Smooth muscle cell (in vitro differentiated cells): ENCODE measurements at regions not wholly inside any gene's neighbourhood (a gene's known extent, or its start where the extent isn't known, plus 50 kb on each side); places are given as distances from the start of the nearest gene placed in this dataset.

Experiments used
- DNase-seq: peaks from one replicate; lab custom pipeline; 2025; ENCODE audit not compliant: unreplicated experiment; lab: John Stamatoyannopoulos, UW
- H2AFZ ChIP-seq: fragments of 200-600 bp; sonication (generic); 2 replicates; pipeline ENCODE4 v1.6.0; 2016; ENCODE audit warnings: antibody characterized with exemption, low read depth, mild to moderate bottlenecking
- H3F3A ChIP-seq: fragments of 200-600 bp; sonication (generic); 2 replicates; pipeline ENCODE4 v1.6.0; 2017; ENCODE audit warnings: antibody characterized with exemption, low read depth
- H3K27ac ChIP-seq: fragments of 200-600 bp; sonication (generic); 2 replicates; pipeline ENCODE4 v1.5.1; 2016; ENCODE audit warnings: low read depth, mild to moderate bottlenecking
- H3K27me3 ChIP-seq: fragments of 200-600 bp; sonication (generic); 2 replicates; pipeline ENCODE4 v1.6.1; 2016; ENCODE audit warnings: low read depth, mild to moderate bottlenecking
- H3K36me3 ChIP-seq: fragments of 200-600 bp; sonication (generic); 2 replicates; pipeline ENCODE4 v1.5.1; 2016; ENCODE audit warnings: low read depth
- H3K4me1 ChIP-seq: fragments of 200-600 bp; sonication (generic); 2 replicates; pipeline ENCODE4 v1.5.1; 2016; ENCODE audit warnings: low read depth
- H3K4me2 ChIP-seq: fragments of 200-600 bp; sonication (generic); 2 replicates; pipeline ENCODE4 v1.6.0; 2016; ENCODE audit warnings: mild to moderate bottlenecking
- H3K4me3 ChIP-seq: fragments of 200-600 bp; sonication (generic); 2 replicates; pipeline ENCODE4 v1.5.1; 2016; ENCODE audit warnings: mild to moderate bottlenecking
- H3K79me2 ChIP-seq: fragments of 200-600 bp; sonication (generic); 2 replicates; pipeline ENCODE4 v1.6.0; 2016; ENCODE audit warnings: low read depth, mild to moderate bottlenecking
- H3K9ac ChIP-seq: fragments of 200-600 bp; sonication (generic); 2 replicates; pipeline ENCODE4 v1.6.0; 2016; ENCODE audit warnings: low read depth
- H3K9me3 ChIP-seq: fragments of 200-600 bp; sonication (generic); replicated peaks from 2 replicates; pipeline ENCODE4 v1.5.1; 2016; ENCODE audit warnings: low read depth
- H4K20me1 ChIP-seq: fragments of 200-600 bp; sonication (generic); 2 replicates; pipeline ENCODE4 v1.6.0; 2016; ENCODE audit warnings: low read depth
- WGBS: methylation state at CpG from one replicate; pipeline ENCODE4 v1.1.7; 2016; ENCODE audit warnings: low lambda C conversion rate; 5-methylcytosine and 5-hydroxymethylcytosine counted together
- TF ChIP-seq, protein P1 (sequence below): fragments of 200-600 bp; sonication (generic); IDR thresholded peaks from 2 replicates; pipeline ENCODE4 v1.5.1; 2017; ENCODE audit warnings: borderline replicate concordance, mild to moderate bottlenecking, antibody characterized with exemption; ENCODE audit not compliant: insufficient read depth, poor library complexity, severe bottlenecking

DNA sequence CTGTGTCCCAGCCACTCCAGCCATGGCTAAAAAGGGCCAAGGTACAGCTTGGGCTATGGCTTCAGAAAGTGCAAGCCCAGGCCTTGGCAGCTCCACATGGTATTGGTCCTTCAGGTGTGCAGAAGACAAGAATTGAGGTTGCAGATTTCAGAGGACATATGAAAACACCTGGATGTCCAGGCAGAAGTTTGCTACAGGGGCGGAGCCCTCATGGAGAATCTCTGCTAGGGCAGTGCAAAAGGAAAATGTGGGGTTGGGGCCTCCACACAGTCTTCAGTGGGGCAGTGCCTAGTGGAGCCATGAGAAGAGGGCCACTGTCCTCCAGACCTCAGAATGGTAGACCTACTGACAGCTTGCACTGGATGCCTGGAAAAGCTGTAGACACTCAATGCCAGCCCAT lies 1074.1 kb downstream of the JRKL start:
- H3K4me3 ChIP-seq = no peak overlapping the region
- peaks cover 4% of the 10 kb centered on the region for H3F3A ChIP-seq
- no peaks in the 10 kb centered on the region for H4K20me1 ChIP-seq
- no peak overlapping the region for H3K4me2 ChIP-seq
- H3K9me3 ChIP-seq = no peaks in the 10 kb centered on the region
- H3K9ac ChIP-seq = no peak overlapping the region
- H3K79me2 ChIP-seq = no peaks in the 10 kb centered on the region
- no peak for DNase-seq
- no peak overlapping the region for H3K27ac ChIP-seq
- no peaks in the 10 kb centered on the region for H3K36me3 ChIP-seq
- no peaks in the 10 kb centered on the region for H3K4me1 ChIP-seq
- TF ChIP-seq, protein P1, sequence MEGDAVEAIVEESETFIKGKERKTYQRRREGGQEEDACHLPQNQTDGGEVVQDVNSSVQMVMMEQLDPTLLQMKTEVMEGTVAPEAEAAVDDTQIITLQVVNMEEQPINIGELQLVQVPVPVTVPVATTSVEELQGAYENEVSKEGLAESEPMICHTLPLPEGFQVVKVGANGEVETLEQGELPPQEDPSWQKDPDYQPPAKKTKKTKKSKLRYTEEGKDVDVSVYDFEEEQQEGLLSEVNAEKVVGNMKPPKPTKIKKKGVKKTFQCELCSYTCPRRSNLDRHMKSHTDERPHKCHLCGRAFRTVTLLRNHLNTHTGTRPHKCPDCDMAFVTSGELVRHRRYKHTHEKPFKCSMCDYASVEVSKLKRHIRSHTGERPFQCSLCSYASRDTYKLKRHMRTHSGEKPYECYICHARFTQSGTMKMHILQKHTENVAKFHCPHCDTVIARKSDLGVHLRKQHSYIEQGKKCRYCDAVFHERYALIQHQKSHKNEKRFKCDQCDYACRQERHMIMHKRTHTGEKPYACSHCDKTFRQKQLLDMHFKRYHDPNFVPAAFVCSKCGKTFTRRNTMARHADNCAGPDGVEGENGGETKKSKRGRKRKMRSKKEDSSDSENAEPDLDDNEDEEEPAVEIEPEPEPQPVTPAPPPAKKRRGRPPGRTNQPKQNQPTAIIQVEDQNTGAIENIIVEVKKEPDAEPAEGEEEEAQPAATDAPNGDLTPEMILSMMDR = no peak
- 67% methylated on average over 1 of the region's 1 CpG for WGBS
- no peak overlapping the region for H2AFZ ChIP-seq
- H3K27me3 ChIP-seq = no peaks in the 10 kb centered on the region

DNA sequence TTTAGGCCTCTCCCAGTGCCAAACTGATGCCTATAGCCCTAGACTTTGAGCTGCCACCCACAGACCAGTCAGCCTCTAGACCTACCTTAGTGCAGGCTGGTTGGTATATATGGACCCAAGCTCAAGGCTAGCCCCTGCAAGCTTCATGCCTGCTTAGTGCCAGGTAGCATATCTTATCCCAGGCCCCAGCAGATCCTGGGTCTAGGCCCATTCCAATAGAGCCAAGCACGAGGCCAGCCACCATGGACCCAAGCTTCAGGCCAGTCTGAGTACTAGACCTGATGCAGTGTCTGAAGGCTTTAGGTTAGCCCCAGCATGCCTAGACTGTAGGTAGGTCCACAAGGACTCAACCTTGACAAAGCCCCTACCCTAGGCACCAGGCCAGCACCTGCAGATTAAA lies 1081.7 kb downstream of the JRKL start:
- DNase-seq = no peak
- no peaks in the 10 kb centered on the region for H3K27me3 ChIP-seq
- no peak overlapping the region for H3K4me2 ChIP-seq
- H3K4me3 ChIP-seq = no peak overlapping the region
- no peaks in the 10 kb centered on the region for H3K79me2 ChIP-seq
- peaks cover 7% of the 10 kb centered on the region for H3K36me3 ChIP-seq
- 100% methylated on average over 1 of the region's 1 CpG for WGBS
- H3K27ac ChIP-seq = no peak overlapping the region
- H2AFZ ChIP-seq = no peak overlapping the region
- no peaks in the 10 kb centered on the region for H3K4me1 ChIP-seq
- no peaks in the 10 kb centered on the region for H3F3A ChIP-seq
- no peak overlapping the region for H3K9ac ChIP-seq
- TF ChIP-seq, protein P1 = no peak
- H4K20me1 ChIP-seq = no peaks in the 10 kb centered on the region
- H3K9me3 ChIP-seq = peaks cover 12% of the 10 kb centered on the region

DNA sequence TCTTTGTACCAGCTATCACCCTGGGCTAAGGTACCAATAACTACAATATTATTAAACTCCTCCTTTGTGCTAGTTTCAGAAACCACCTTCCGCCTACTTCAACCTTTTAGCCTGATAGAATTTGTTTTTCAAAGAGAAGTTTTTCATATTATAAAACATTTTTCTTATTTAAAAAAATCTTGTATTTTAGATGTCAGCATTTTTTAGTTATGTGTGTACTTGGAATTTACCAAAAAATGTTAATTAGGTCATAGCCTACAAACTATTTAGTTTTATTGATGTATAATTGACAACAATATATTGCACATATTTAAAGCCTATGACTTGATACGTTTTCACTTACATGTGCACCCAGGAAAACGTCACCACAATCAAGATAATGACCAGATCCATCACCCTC lies 1097.6 kb downstream of the JRKL start:
- no peaks in the 10 kb centered on the region for H3F3A ChIP-seq
- H4K20me1 ChIP-seq = no peaks in the 10 kb centered on the region
- H2AFZ ChIP-seq = no peak overlapping the region
- no peaks in the 10 kb centered on the region for H3K36me3 ChIP-seq
- TF ChIP-seq, protein P1 = no peak
- no peak for DNase-seq
- no peak overlapping the region for H3K4me3 ChIP-seq
- no peaks in the 10 kb centered on the region for H3K4me1 ChIP-seq
- H3K9ac ChIP-seq = no peak overlapping the region
- no peak overlapping the region for H3K4me2 ChIP-seq
- H3K27ac ChIP-seq = no peak overlapping the region
- H3K79me2 ChIP-seq = no peaks in the 10 kb centered on the region
- 90% methylated on average over 3 of the region's 3 CpGs for WGBS
- H3K27me3 ChIP-seq = no peaks in the 10 kb centered on the region
- no peaks in the 10 kb centered on the region for H3K9me3 ChIP-seq

DNA sequence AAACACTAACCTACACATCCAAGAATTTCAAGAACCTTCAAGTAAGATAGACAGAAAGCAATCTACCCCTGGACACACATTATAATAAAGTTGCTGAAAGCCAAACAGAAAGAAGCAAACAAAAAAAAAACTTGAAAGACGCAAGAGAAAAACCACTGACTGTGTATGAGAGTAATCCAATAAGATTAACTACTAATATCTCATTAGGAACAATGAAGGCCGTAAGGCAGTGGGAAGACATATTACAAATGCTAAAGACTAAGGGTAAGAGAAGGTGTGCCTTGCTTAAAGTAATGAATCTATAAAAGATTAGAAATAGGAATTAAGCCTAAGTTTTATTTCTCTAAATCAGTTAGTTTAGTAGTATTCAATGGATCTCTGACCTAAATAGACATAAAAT lies 1109.1 kb downstream of the JRKL start:
- H3K27me3 ChIP-seq = no peaks in the 10 kb centered on the region
- no peaks in the 10 kb centered on the region for H3F3A ChIP-seq
- no peaks in the 10 kb centered on the region for H3K79me2 ChIP-seq
- H4K20me1 ChIP-seq = no peaks in the 10 kb centered on the region
- H3K4me2 ChIP-seq = no peak overlapping the region
- no peaks in the 10 kb centered on the region for H3K9me3 ChIP-seq
- H3K27ac ChIP-seq = no peak overlapping the region
- no peaks in the 10 kb centered on the region for H3K36me3 ChIP-seq
- WGBS = 97% methylated on average over 2 of the region's 2 CpGs
- H3K4me1 ChIP-seq = no peaks in the 10 kb centered on the region
- H2AFZ ChIP-seq = no peak overlapping the region
- H3K9ac ChIP-seq = no peak overlapping the region
- no peak for DNase-seq
- TF ChIP-seq, protein P1 = no peak
- H3K4me3 ChIP-seq = no peak overlapping the region
